Ascending aorta (tissue), 2 donors: ENCODE measurements at regions not wholly inside any gene's neighbourhood (a gene's known extent, or its start where the extent isn't known, plus 50 kb on each side); places are given as distances from the start of the nearest gene placed in this dataset.

ENCODE experiments used
- DNase-seq, 2 donors: peaks; one replicate each; pipeline ENCODE4 v3.0.0-alpha.2; 2019; ENCODE audit warnings: low spot score in 2 of 2
- H3K27ac ChIP-seq, 2 donors: fragments of 200-600 bp; sonication (generic); one replicate each; pipeline ENCODE4 v1.5.1; 2016 to 2017; ENCODE audit warnings: mild to moderate bottlenecking in 1 of 2
- H3K27me3 ChIP-seq: fragments of 200-600 bp; sonication (generic); one replicate; pipeline ENCODE4 v1.5.1; 2017
- H3K36me3 ChIP-seq, 2 donors: fragments of 200-600 bp; sonication (generic); one replicate each; pipeline ENCODE4 v1.5.1; 2016
- H3K4me1 ChIP-seq, 2 donors: fragments of 200-600 bp; sonication (generic); one replicate each; pipeline ENCODE4 v1.5.1; 2016 to 2017; ENCODE audit warnings: mild to moderate bottlenecking in 1 of 2
- H3K4me3 ChIP-seq, 2 donors: fragments of 200-600 bp; sonication (generic); one replicate each; pipeline ENCODE4 v1.5.1; 2016 to 2017; ENCODE audit warnings: mild to moderate bottlenecking in 1 of 2
- H3K9me3 ChIP-seq, 2 donors: fragments of 200-600 bp; sonication (generic); one replicate each; pipeline ENCODE4 v1.5.1; 2016
- intact Hi-C: fragments of 100-400 bp; cut with DNase I; formaldehyde crosslinking; loops from one replicate; pipeline ENCODE4 v1.15.1; 2023
- TF ChIP-seq, protein P1 (sequence below), 3 experiments: fragments of 200-600 bp in 2 of 3; fragments of 450-650 bp in 1 of 3; sonication (generic) in 2 of 3; IDR thresholded peaks; one replicate each; pipeline ENCODE4 v1.5.1; 2016 to 2019; ENCODE audit warnings: antibody characterized with exemption in 3 of 3, mild to moderate bottlenecking in 1 of 3, moderate library complexity in 1 of 3

DNA sequence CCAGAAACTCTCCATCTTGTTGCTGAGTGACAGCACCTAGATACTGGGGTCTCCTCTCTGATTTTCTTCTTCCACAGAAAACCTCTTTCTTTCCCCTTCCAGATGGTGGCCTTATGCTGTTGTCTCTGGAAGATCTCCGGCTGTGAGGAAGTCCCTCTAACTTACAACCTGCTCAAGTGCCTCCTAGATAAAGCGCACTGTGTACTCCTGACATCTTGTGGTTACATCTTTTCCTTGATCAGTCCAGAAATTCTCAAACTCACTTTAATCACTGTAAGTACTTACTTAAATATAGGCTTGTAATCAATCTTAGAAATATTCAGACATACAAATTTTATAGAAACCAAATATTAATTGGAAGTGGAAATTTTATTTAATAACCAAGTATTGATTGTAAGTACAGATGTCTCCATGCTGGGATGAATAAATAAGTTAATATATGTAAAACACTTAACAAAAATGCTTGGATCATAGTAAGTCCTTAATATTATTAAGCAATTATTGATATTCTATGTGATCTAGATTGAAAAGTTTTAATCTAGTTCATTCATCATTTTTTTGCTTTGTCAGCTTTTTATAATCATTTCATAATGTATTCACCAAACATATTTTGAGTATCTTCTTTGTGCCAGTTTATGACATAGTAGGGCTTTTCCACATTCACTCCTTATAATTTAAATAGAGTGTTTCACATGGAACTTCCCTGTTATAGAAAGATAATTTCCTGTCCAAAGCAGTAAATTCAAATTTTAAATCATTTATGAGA lies 1381.4 kb upstream of the CDH6 start:
- H3K4me3 ChIP-seq: no peak overlapping the region
- intact Hi-C loops: no loop called here
- H3K36me3 ChIP-seq: no peaks in the 10 kb centered on the region
- H3K4me1 ChIP-seq: no peaks in the 10 kb centered on the region
- no peak overlapping the region for H3K27ac ChIP-seq
- no peaks in the 10 kb centered on the region for H3K27me3 ChIP-seq
- TF ChIP-seq, protein P1, sequence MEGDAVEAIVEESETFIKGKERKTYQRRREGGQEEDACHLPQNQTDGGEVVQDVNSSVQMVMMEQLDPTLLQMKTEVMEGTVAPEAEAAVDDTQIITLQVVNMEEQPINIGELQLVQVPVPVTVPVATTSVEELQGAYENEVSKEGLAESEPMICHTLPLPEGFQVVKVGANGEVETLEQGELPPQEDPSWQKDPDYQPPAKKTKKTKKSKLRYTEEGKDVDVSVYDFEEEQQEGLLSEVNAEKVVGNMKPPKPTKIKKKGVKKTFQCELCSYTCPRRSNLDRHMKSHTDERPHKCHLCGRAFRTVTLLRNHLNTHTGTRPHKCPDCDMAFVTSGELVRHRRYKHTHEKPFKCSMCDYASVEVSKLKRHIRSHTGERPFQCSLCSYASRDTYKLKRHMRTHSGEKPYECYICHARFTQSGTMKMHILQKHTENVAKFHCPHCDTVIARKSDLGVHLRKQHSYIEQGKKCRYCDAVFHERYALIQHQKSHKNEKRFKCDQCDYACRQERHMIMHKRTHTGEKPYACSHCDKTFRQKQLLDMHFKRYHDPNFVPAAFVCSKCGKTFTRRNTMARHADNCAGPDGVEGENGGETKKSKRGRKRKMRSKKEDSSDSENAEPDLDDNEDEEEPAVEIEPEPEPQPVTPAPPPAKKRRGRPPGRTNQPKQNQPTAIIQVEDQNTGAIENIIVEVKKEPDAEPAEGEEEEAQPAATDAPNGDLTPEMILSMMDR (IDR thresholded peaks at IDR 0.05): no peak
- no peak for DNase-seq
- no peaks in the 10 kb centered on the region for H3K9me3 ChIP-seq

DNA sequence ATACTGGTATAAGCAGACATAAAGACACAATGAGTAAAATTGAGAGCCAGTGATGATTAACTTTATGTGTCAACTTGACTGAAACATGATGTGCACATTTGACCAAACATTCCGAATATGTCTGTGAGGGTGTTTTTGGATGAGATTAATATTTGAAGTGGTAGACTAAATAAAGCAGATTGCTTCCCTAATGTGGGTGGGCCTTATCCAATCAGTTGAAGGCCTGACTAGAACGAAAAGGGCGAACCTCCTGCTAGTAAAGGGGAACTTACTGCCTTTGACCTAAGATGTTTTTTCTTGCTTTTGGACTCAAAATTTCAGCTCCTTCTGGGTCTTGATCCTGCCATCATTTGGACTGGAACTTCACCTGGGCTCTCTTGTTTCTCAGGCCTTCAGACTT lies 1387.7 kb upstream of the CDH6 start:
- intact Hi-C loops: no loop called here
- no peak overlapping the region for H3K4me3 ChIP-seq
- TF ChIP-seq, protein P1 (IDR thresholded peaks at IDR 0.05): no peak
- DNase-seq: no peak
- H3K36me3 ChIP-seq: no peaks in the 10 kb centered on the region
- no peaks in the 10 kb centered on the region for H3K27me3 ChIP-seq
- no peaks in the 10 kb centered on the region for H3K9me3 ChIP-seq
- H3K27ac ChIP-seq: no peak overlapping the region
- no peaks in the 10 kb centered on the region for H3K4me1 ChIP-seq

DNA sequence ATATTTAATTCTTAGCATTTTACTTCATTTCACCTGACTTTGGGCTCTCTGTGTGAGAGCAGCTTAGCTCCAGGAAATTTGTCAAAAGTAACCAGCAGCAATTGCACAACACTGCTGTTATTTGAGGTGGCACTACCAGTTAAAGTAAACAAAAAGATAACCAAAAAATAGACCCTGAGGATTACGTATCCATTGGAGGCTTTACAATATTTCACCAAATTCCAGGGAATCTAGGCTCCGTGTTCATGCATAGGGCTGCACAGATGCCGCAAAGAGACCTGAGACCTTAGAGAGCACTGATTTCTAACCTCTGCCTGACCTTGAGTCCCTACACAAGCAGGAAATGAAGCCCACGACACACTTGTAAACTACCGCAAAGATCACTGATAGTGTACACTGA lies 1392.7 kb upstream of the CDH6 start:
- H3K27me3 ChIP-seq: no peaks in the 10 kb centered on the region
- no peaks in the 10 kb centered on the region for H3K36me3 ChIP-seq
- H3K4me1 ChIP-seq: no peaks in the 10 kb centered on the region
- H3K27ac ChIP-seq: no peak overlapping the region
- H3K4me3 ChIP-seq: no peak overlapping the region
- no peaks in the 10 kb centered on the region for H3K9me3 ChIP-seq
- TF ChIP-seq, protein P1 (IDR thresholded peaks at IDR 0.05): no peak
- no peak for DNase-seq
- intact Hi-C loops: no loop called here

DNA sequence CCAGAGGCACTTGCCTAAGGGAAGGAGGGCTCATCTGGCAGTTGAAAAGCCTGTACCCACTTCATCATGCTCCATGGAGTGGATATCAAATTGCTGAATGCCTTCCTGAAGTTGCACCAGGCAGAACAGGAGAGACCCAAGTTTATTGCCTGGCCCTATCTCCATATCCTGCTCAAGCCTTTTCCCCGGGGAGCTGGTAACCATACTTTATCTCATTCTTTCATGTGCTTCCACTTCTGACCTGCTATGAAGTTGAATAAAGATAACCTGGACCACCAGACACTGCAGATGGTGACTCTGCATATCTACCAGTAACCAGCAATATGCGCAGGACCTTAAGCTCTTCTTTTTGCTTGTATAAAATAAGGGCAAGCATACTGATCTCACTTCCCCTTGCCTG lies 1397.5 kb upstream of the CDH6 start:
- Histone ChIP-seq H3K4me3 (no peak overlapping the region), H3K36me3 (no peaks in the 10 kb centered on the region), H3K27ac (no peak overlapping the region), H3K27me3 (no peaks in the 10 kb centered on the region), H3K4me1 (no peaks in the 10 kb centered on the region), H3K9me3 (no peaks in the 10 kb centered on the region)
- intact Hi-C loops: no loop called here
- TF ChIP-seq, protein P1 (IDR thresholded peaks at IDR 0.05): no peak
- no peak for DNase-seq

DNA sequence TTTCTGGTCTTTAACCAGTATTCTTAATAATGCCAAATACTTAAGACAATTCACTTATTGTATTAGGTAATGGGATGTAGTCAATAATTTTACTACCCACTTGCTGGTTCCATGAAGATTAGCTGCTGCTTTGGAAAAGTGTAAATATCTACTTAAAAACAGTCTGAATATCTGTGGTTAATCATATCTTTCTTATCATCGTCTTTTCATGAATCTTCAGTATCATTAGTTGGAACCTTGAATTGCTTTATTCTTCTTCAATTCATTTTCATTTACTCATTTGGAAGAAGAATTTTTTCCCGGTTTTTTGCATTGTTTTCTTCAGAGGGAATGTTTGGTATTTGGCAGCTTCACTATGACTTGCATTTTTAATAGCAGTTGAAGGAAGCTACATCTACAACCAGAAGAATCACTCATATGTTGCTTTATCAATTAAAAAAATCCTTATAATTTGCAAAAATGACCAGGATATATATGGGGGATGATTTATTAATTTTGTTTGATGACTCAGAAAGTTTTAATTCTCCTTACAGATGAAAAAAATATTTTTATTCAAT lies 1398.3 kb upstream of the CDH6 start:
- no peak for DNase-seq
- TF ChIP-seq, protein P1 (IDR thresholded peaks at IDR 0.05): no peak
- intact Hi-C loops: no loop called here
- Histone ChIP-seq H3K36me3 (no peaks in the 10 kb centered on the region), H3K9me3 (no peaks in the 10 kb centered on the region), H3K4me3 (no peak overlapping the region), H3K27ac (no peak overlapping the region), H3K4me1 (no peaks in the 10 kb centered on the region), H3K27me3 (no peaks in the 10 kb centered on the region)
